ENCODE measurements at regions not wholly inside any gene's neighbourhood (a gene's known extent, or its start where the extent isn't known, plus 50 kb on each side); places are given as distances from the start of the nearest gene placed in this dataset.

GRCh38 chr5:38612851-38613250 is 56.4 kb upstream of the LIFR start:
- no peaks in the 10 kb centered on the region for H3K4me1 Mint-ChIP-seq (ENCODE audit: low read depth)
- ChIA-PET CTCF (no interaction called here), POLR2A (no interaction called here)
- no peak overlapping the region for H3K27ac Mint-ChIP-seq
- ATAC-seq (ENCODE audit: poor library complexity) (no peak), DNase-seq (no peak)
- H3K4me3 Mint-ChIP-seq: no peak overlapping the region
- Histone ChIP-seq H3K4me1 (ENCODE audit: insufficient read depth, low read length) (no peaks in the 10 kb centered on the region), H3K4me3 (ENCODE audit: low read length) (no peak overlapping the region), H3K27ac (ENCODE audit: low read depth in 1 of 2, low read length in 2 of 2) (no peak overlapping the region), H3K9me3 (ENCODE audit: control insufficient read depth in 1 of 2, insufficient read depth in 1 of 2, low read length in 2 of 2) (no peaks in the 10 kb centered on the region), H3K36me3 (ENCODE audit: insufficient read depth, low read length) (no peaks in the 10 kb centered on the region), H3K27me3 (ENCODE audit: control insufficient read depth in 1 of 2, insufficient read depth in 2 of 2, low read length in 2 of 2) (no peaks in the 10 kb centered on the region)
- H3K27me3 Mint-ChIP-seq: peaks cover 18% of the 10 kb centered on the region
- intact Hi-C loops (cut with DNase I, micrococcal nuclease): no loop called here
- peaks cover under 1% of the 10 kb centered on the region for H3K9me3 Mint-ChIP-seq
- no peaks in the 10 kb centered on the region for H3K36me3 Mint-ChIP-seq (ENCODE audit: low read depth)
- TF ChIP-seq CTCF (IDR thresholded peaks at IDR 0.05): no peak

- intact Hi-C loops (cut with DNase I, micrococcal nuclease): no loop called here
- Mint-ChIP-seq H3K4me3 (no peak overlapping the region), H3K9me3 (peaks cover 6% of the 10 kb centered on the region), H3K27ac (no peak overlapping the region), H3K27me3 (peaks cover 14% of the 10 kb centered on the region), H3K4me1 (ENCODE audit: low read depth) (no peaks in the 10 kb centered on the region), H3K36me3 (ENCODE audit: low read depth) (no peaks in the 10 kb centered on the region)
- no peaks in the 10 kb centered on the region for H3K4me1 ChIP-seq (ENCODE audit: insufficient read depth, low read length)
- H3K36me3 ChIP-seq (ENCODE audit: insufficient read depth, low read length): no peaks in the 10 kb centered on the region
- ChIA-PET CTCF (no interaction called here), POLR2A (no interaction called here)
- TF ChIP-seq CTCF (IDR thresholded peaks at IDR 0.05): no peak
- ATAC-seq (ENCODE audit: poor library complexity) (no peak), DNase-seq (no peak)
- H3K9me3 ChIP-seq (ENCODE audit: control insufficient read depth in 1 of 2, insufficient read depth in 1 of 2, low read length in 2 of 2): peaks cover 0 to 4% of the 10 kb centered on the region in 2 experiments
- H3K27ac ChIP-seq (ENCODE audit: low read depth in 1 of 2, low read length in 2 of 2): no peak overlapping the region
- H3K4me3 ChIP-seq (ENCODE audit: low read length): no peak overlapping the region
- H3K27me3 ChIP-seq (ENCODE audit: control insufficient read depth in 1 of 2, insufficient read depth in 2 of 2, low read length in 2 of 2): no peaks in the 10 kb centered on the region
Measured at GRCh38 chr5:38613490-38613889, 57.0 kb upstream of the LIFR start.

- intact Hi-C loops (cut with DNase I, micrococcal nuclease): no loop called here
- Mint-ChIP-seq H3K4me3 (no peak overlapping the region), H3K9me3 (peaks cover 8% of the 10 kb centered on the region)
Measured at GRCh38 chr5:38613992-38614836, 57.8 kb upstream of the LIFR start.

More at GRCh38 chr5:38613992-38614836, 57.8 kb upstream of the LIFR start:
- Mint-ChIP-seq H3K27ac (no peak overlapping the region), H3K27me3 (peaks cover 12% of the 10 kb centered on the region), H3K36me3 (ENCODE audit: low read depth) (no peaks in the 10 kb centered on the region), H3K4me1 (ENCODE audit: low read depth) (no peaks in the 10 kb centered on the region)
- Histone ChIP-seq H3K27ac (ENCODE audit: low read depth in 1 of 2, low read length in 2 of 2) (no peak overlapping the region), H3K36me3 (ENCODE audit: insufficient read depth, low read length) (no peaks in the 10 kb centered on the region), H3K9me3 (ENCODE audit: control insufficient read depth in 1 of 2, insufficient read depth in 1 of 2, low read length in 2 of 2) (peaks cover 0 to 9% of the 10 kb centered on the region in 2 experiments), H3K4me3 (ENCODE audit: low read length) (no peak overlapping the region), H3K27me3 (ENCODE audit: control insufficient read depth in 1 of 2, insufficient read depth in 2 of 2, low read length in 2 of 2) (no peaks in the 10 kb centered on the region), H3K4me1 (ENCODE audit: insufficient read depth, low read length) (no peaks in the 10 kb centered on the region)
- ChIA-PET CTCF (no interaction called here), POLR2A (no interaction called here)
- TF ChIP-seq CTCF (IDR thresholded peaks at IDR 0.05): no peak
- DNase-seq: no peak
- ATAC-seq (ENCODE audit: poor library complexity): no peak

All from CD4-positive, alpha-beta T cell (primary cell).